ENCODE measurements at regions not wholly inside any gene's neighbourhood (a gene's known extent, or its start where the extent isn't known, plus 50 kb on each side); places are given as distances from the start of the nearest gene placed in this dataset.

DNA sequence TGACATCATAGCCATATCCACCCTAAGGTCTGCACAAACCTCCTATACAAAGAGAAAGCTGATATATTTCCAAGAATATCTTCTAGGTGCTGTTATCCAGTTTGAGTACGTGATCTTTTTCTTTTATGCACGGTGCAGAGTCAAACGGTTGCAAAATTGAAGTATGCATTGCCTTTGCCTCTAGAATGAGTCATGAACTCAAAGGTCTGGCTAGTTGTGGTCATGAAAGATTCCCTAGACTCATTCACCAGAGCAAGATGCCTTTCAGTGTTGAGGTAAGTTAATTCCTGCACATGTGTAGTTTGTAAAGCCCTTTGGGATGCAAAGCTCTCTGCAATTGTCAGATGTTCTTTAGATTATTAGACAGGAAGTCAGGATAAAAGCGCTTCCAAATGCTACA is 704.4 kb downstream of the PCDH19 start:
- DNase-seq: peak; percentile 10

DNA sequence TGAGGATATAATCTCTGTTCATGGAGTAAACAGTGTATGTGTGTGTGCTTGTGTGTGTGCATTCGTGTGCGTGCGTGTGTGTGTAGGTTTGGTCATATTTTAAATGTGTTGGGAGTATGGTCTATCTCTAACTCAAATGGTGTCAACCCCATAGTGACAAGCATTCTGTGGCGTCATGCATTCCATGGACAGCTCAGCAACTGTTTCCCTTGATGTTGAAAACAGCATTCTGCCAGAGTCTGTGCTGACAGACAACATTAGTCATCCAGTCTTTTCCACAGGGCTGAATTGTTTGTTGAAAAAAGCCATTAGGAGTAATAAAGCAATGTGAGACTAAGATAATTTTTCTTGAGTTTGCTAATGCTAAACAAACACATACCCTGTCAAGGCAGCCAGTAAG is 706.6 kb downstream of the PCDH19 start:
- DNase-seq: peak; percentile 30

DNA sequence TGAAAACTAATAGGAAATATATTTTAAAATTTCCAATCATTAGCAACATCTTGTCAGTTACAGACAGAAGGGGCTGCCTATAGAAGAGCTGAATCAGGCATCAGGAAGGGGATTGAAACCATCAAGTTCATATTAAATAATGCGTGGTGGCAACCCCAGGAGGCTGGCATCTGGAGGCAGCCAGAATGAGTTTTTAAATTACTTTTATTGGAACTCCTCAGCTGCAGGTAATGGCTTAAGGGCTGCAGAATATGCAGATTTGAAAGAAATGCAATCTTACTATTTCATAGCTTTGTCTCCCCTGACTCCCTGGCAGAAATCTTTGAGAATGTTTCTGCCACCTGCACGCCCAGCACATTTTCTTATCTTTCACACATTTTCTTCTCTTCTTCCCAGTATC is 711.6 kb downstream of the PCDH19 start:
- no peak for DNase-seq

DNA sequence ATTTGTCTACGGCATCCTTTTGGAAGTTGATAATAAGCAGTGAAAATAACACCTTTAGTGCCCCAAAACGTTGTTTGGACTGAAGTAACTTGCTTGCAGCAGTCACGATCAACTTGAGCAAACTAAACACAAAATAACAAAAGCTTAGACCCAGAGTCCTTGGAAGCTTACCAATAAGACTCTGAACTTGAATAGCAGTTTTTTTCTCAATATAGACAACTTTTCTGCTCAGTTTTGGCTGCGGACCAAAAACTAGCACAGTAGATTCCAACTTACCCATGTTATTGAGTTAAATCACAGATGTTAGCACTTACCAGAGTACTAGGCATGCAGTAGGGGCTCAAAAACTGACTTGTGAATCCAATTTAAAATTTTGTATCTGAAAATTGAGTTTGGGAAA is 746.9 kb downstream of the PCDH19 start:
- no peak for DNase-seq

DNA sequence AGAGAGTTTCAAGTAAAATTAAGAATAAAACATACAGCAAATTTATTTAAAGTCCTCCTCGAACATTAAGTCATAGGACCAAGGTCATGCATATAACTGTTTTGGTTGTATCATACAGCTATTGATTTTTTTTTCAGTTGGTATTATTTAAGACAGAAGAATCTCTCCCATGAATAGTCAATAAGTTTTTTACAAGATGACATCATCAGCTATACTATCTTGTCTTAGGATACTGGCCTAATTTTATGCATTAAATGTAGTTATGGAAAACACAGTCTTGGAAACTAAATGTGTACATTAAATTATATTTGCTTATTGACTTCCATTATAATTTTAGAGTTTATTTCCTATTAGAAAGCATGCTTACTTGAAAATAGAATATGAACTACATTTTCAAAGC is 755.9 kb downstream of the PCDH19 start:
- no peak for DNase-seq

DNA sequence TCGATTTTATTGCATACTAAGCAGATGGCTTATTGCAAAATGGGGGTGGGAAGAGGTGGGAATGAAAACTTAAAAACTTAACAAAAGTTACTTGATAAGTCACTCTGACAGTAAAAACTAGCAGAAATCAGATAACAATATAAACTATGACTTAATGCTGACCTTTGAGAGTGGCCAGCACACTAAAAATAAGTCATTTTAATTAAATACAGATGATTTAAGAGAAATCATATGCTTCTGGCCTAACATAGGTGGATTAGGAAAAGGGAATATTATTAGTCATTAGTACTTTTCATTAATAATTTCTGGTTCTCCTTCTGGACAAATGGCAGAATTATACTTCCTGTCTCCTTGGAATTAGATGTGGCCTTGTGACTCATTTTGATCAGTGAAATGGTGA is 756.7 kb downstream of the PCDH19 start:
- no peak for DNase-seq

DNA sequence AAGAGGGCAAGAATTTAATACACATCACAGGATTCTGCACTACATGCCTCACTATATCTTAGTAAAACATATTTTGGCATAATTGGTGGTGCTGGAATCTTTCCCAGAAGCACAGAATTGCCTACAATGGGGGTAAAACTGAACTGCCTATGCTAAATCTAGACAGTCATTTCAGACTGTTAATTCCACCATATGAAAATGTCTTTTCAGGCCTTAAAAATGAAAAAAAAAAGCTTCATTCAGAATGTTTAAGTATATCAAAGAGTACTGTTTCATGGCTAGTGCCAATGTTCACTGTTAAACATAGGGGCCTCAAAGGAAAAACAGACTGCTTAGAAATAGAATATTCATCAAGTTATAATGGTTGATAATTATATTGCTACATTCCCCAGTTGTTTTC is 797.0 kb downstream of the PCDH19 start:
- no peak for DNase-seq

DNA sequence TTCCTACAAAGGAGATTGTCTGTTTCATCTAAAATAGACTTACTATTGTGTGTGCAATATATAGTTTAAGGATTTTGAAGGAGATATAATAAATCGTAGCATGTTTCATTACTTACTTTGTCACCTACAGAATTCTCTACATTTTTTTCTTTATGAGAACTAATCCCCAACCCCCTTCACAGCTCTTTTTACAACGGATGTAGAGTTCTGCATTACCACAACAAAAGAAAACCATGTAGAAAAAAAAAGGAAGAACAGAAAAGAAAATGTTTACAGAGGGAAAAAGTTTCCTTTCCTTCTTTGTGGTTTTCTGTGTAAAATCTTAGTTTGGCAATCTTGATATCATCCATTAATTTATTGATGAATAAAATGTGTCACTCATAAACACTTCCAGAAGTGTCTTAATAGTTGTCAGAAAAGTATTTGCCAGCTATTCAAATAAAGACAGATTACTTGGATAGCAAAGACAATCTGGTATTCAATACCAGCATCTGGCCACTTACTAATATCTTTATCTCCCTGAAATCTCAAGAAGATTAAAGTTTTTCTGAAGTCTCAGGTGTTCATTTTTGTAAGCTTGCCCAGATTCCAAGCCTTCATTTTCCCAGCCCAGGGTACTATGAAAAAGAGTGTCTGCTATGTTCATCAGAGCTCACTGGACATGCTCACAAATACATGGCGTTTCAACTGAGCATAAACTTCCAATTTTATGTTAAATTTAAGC is 806.8 kb downstream of the PCDH19 start:
- no peak for DNase-seq

DNA sequence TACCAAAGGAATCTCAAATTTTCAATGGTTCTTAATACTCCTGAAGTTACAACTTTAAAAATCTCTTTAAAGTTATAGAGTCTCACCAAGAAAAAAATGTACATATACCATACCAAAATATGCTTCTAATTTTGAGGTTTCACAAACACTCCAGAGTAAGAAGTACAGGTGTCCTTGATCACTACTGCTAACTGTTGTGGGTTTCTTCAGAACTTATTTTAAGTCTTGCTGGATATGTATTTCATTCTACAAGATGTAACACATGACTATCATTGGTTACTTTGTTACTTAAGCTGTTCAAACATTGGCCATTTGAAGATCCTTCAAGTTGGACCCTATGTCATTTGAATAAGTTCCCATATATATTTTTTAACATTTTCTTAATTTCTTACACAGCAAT is 808.0 kb downstream of the PCDH19 start:
- DNase-seq: no peak

DNA sequence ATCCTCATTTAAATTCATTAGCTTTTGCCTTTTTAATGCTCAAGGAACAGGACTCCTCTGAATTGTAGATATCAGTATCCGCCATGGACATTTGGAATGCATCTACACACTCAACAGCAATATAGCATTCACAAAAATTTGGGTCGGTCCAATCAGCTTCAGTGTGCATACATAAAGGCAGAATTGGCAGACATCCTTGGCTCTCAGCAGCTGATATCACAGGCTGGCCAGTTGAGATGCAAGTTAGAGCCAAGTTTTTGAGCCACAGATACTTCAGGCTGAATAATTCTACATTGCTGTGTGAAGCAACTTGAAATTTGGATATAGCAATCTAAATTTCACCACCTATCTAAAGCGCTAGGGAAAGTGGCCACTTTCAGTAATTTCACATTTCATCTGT is 821.1 kb downstream of the PCDH19 start:
- no peak for DNase-seq

DNA sequence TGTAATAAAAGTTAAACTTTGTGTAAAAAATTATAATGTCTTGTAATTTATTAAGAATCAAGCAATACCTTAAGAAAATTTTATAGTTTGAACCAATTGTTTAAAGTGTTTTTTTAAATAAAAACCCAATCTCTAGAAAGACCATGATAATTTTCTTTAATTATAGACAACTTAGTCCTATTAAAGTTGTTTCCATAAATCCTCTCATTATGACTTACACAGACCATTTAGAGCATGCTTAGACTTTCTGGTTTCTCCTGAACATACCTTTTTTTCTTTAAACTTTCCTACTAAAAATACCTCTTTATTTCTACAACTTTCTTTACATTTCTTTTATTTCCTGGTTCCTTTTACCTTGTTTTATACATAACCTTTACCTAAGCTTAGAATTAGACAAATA is 837.4 kb downstream of the PCDH19 start:
- no peak for DNase-seq

DNA sequence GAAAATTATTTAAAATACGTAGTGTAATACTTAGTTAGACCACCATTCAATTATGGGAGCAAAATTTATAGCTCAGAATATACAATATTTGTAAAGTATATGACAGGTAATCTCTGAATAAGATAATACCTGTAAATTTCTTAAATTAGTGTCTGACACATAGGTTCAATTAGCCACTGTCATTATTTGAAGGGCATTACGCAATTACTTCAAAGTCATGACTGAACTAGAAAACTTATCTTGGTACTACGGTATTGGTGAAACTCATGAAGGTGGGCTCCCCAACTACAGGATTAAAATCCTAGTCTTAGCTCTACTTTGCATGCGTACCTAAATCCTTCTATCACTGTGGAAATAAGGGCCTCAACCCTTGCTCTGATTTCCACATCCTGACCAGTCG is 860.7 kb downstream of the PCDH19 start:
- DNase-seq: no peak

DNA sequence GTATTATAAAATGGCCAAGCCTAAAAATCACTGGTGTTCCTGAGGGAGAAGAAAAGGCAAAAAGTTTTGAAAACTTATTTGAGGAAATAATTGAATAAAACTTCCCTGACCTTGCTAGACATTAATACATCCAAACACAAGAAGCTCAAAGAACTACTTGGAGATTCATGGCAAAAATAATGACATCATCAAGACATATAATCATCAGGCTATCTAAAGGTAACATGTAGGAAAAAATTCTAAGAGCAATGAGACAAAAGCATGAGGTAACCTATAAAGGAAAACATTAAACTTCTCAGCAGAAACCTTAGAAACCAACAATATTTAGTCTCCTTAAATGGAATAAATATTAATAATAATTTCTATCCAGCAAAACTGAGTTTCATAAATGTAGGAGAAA is 887.6 kb downstream of the PCDH19 start:
- DNase-seq: no peak

DNA sequence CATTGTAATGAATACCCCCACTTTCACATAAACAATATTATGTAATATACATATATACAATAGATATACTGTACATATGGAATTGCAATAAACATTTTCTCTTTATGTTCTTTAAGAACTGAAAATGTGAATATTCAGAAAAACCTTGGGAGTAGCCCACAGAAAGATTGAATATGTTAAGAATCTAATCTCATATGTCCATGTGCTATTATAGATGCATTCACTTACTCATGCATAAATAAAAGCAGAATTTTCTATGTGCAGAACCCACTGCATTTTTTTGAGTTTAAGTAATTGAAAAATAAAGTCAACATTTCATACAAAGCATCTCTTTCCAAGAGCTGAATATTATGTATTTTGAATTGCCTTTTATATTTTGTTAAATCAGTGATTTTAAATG is 902.3 kb downstream of the PCDH19 start:
- DNase-seq: no peak

DNA sequence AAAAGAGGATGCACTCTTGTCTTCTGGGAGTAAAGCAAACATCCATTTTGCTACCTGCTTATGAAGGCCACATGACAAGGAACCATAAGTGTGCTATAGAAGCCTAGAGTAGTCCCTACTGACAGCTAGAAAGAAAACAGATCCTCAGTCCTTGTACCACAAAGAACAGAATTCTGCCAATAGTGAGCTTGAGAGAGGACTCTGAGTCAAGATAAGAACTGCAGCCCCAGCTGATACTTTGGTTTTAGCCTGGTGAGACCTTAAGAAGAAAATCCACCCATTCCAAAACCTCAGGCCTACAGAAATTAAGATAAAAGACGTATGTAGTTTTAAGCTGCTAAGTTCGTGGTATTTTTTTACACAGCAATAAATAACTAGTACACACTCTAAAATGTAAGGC is 914.6 kb downstream of the PCDH19 start:
- no peak for DNase-seq

DNA sequence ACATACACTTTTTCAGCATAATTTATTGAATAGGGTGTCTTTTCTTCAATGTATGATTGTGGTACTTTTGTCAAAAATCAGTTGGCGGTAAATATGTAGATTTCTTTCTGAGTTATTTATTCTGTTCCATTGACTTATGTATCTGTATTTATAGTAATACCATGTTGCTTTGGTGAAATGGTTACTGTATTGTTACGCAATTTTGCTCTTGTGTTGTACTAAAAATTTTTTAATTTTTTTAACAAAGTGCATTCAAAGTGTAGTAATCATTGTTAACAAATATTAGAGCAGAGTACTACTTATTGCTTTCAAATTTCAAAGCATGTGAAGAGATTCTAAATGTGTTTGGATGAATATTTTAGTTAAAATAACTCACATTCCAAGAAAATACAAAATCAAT is 915.4 kb downstream of the PCDH19 start:
- no peak for DNase-seq

DNA sequence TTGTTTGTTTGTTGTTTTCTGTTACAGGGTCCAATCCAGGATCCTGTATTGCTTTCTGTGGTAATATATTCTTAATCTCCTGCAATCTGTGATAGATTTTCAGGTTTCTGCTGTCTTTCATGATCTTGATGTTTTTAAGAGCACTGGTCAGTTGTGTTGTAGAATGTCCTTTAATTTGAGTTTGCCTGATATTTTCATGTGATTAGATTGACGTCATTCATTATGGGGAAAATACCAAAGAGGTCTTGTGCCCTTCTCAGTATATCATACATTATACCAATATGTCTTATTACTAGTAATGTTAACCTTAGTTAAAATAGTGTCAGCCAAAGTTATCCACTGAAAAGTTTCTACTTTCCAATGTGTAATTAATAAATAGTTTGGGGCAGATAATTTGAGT is 929.3 kb downstream of the PCDH19 start:
- DNase-seq: no peak

DNA sequence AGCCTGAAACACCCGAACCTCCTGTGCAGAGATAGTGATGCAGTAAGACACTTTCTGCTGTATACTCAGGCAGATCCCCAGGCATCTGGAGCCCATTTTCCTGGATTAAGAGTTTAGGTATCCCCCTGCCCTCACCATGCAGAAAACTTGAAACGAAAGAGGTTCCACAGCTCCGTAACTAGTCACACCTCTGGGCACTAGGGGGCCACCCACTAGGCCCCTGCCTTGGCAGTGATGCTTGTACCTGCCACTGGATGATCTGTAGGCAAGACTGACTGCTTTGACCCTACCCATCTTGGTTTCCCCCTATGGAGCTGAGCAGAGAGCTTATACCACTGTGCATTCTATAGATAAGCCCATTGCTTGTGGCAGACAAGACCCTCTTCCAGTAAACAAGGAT is 940.6 kb downstream of the PCDH19 start:
- no peak for DNase-seq

DNA sequence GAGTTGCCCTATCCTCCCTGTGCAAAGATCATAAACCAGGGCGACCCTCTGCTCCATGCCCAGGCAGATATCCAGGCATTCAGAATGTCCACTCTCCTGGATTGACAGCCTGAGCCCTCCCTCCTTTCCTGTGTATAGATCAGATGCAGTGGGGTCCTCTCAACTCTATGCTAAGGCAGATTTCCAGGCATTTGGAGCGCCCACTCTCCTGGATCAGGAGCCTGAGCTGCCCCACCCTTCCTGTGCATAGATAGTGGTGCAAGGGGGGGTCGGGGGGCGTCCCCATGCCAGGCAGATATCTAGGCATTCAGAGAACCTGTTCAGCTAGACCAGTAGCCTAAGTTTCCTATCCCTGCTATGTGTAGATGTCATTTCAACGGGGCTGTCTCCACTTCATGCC is 941.1 kb downstream of the PCDH19 start:
- DNase-seq: no peak

DNA sequence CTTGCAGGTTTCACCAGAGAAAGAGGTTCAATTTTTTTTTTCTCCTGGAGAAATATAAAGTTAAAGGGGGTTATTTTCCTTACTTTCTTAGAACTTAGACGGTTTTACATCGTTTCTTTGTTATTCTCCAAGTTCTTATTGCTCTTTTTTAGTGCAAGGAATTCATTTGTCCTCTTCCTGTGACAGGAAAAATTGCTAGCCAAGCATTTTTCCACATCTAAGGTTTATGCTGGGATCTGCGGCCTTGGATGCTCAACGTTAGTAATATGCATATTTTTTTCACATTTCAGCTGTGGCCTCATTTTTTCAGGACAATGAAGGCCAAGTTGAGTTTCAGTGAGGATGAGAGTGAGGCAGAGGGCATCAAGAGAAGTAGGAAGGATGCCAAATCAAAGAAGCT is 948.9 kb downstream of the PCDH19 start:
- DNase-seq: no peak

DNA sequence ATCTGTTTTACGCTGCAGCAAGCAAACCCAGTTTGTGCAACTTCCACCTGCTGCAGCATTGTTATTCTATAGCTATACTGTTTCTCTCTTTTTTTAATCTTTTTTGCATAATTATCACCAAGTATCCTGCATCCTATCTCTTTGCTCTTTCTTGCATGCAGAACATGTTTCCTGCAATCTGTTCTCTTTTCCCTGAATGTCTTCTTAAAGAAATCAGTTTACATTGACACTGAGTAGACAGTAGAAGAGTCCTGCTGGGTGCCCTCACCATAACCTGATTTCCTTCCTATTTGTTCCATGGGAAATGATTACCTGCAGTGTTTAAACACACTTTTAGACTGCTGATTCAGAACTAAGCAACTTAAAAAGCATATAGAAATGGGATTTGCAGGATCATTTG is 964.7 kb downstream of the PCDH19 start:
- DNase-seq: no peak

DNA sequence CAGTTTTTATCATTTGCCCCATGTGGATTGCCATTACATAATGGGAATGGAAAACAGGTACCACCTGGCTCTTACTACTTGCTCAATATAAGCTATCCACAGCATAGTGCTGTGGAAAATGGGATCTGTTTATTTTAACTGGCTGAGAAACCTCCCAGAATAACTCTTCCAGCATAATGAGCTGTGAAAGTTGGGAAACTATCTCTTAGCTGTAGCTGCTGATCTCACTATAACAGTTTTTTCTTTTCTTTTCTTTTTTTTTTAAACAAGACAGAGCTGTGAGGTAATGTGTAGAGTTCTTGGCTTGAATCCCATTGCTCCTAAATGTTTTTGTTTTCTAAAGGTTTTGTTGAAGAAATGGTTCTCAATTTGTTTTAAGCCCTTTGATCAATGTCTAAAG is 988.3 kb downstream of the PCDH19 start:
- DNase-seq: no peak

DNA sequence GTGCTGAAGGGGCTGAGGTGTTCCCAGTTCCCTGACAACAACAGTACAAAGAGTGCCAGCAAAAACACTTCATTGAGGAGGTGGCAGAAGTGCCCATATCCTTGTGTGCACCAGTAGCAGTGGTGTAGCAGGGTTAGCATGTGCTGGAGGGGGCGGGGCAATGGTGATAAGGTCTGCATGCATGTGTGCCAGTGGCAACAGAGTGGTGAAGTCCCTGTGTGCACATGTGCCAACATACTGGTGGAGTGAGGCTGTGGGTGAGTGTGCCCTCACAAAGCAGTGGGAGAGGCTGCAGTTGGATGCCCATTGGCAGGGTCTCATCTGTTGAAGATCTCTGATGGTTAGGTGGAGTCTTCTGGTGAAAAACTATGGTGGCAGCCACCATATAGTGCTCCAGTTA is 994.6 kb downstream of the PCDH19 start:
- no peak for DNase-seq

DNA sequence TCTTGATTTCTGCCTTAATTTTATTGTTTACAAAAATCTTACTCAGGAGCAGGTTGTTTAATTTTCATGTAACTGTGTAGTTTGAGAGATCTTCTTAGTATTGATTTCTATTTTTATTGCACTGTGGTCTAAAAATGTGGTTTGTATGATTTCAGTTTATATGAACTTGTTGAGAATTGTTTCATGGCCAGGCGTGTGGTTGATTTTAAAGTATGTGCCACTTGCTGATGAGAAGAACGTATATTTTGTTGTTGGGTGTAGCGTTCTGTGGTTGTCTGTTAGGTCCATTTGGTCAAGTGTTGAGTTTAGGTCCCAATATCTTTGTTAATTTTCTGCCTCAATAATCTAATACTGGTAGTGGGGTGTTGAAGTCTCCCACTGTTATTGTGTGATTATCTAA is 996.8 kb downstream of the PCDH19 start:
- no peak for DNase-seq

DNA sequence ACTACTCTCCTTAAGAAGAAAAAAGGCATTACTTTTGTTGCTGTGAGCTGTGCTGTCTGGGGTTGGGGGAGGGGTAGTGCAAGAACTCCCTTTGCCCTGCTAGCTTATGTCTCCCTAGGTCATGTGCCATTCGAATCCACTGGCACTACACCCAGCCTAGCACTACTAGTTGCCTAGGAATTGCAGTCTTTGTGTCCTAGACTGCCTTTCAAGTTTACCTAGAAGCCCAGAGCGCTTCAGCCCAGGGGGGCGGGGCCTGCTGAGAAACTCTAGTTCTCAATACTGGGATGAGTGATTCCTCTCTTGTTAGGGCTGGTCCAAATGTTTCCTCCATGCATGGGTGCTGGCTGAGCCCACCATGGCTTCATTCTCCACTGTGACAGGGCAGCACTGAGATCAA is 1011.5 kb downstream of the PCDH19 start:
- no peak for DNase-seq
